ENCODE measurements at regions not wholly inside any gene's neighbourhood (a gene's known extent, or its start where the extent isn't known, plus 50 kb on each side); places are given as distances from the start of the nearest gene placed in this dataset.

DNA sequence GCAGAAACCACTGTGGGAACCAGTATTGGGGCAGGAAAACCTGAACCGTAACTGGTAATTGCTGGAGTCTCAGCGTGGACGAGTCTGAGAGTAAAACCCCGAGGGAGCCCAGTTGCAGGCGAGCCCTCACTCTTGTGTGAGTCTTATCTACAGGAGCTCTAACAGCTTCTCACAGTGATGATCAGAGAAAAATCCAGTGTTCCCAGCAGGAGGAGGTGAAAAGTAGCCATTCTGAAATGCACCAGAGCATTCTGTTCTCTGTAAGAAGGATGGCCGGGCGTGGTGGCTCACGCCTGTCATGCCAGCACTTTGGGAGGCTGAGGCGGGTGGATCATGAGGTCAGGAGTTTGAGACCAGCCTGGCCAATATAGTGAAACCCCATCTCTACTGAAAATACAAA is 161.2 kb downstream of the COPRS start (continued):
- TF ChIP-seq, protein P1, sequence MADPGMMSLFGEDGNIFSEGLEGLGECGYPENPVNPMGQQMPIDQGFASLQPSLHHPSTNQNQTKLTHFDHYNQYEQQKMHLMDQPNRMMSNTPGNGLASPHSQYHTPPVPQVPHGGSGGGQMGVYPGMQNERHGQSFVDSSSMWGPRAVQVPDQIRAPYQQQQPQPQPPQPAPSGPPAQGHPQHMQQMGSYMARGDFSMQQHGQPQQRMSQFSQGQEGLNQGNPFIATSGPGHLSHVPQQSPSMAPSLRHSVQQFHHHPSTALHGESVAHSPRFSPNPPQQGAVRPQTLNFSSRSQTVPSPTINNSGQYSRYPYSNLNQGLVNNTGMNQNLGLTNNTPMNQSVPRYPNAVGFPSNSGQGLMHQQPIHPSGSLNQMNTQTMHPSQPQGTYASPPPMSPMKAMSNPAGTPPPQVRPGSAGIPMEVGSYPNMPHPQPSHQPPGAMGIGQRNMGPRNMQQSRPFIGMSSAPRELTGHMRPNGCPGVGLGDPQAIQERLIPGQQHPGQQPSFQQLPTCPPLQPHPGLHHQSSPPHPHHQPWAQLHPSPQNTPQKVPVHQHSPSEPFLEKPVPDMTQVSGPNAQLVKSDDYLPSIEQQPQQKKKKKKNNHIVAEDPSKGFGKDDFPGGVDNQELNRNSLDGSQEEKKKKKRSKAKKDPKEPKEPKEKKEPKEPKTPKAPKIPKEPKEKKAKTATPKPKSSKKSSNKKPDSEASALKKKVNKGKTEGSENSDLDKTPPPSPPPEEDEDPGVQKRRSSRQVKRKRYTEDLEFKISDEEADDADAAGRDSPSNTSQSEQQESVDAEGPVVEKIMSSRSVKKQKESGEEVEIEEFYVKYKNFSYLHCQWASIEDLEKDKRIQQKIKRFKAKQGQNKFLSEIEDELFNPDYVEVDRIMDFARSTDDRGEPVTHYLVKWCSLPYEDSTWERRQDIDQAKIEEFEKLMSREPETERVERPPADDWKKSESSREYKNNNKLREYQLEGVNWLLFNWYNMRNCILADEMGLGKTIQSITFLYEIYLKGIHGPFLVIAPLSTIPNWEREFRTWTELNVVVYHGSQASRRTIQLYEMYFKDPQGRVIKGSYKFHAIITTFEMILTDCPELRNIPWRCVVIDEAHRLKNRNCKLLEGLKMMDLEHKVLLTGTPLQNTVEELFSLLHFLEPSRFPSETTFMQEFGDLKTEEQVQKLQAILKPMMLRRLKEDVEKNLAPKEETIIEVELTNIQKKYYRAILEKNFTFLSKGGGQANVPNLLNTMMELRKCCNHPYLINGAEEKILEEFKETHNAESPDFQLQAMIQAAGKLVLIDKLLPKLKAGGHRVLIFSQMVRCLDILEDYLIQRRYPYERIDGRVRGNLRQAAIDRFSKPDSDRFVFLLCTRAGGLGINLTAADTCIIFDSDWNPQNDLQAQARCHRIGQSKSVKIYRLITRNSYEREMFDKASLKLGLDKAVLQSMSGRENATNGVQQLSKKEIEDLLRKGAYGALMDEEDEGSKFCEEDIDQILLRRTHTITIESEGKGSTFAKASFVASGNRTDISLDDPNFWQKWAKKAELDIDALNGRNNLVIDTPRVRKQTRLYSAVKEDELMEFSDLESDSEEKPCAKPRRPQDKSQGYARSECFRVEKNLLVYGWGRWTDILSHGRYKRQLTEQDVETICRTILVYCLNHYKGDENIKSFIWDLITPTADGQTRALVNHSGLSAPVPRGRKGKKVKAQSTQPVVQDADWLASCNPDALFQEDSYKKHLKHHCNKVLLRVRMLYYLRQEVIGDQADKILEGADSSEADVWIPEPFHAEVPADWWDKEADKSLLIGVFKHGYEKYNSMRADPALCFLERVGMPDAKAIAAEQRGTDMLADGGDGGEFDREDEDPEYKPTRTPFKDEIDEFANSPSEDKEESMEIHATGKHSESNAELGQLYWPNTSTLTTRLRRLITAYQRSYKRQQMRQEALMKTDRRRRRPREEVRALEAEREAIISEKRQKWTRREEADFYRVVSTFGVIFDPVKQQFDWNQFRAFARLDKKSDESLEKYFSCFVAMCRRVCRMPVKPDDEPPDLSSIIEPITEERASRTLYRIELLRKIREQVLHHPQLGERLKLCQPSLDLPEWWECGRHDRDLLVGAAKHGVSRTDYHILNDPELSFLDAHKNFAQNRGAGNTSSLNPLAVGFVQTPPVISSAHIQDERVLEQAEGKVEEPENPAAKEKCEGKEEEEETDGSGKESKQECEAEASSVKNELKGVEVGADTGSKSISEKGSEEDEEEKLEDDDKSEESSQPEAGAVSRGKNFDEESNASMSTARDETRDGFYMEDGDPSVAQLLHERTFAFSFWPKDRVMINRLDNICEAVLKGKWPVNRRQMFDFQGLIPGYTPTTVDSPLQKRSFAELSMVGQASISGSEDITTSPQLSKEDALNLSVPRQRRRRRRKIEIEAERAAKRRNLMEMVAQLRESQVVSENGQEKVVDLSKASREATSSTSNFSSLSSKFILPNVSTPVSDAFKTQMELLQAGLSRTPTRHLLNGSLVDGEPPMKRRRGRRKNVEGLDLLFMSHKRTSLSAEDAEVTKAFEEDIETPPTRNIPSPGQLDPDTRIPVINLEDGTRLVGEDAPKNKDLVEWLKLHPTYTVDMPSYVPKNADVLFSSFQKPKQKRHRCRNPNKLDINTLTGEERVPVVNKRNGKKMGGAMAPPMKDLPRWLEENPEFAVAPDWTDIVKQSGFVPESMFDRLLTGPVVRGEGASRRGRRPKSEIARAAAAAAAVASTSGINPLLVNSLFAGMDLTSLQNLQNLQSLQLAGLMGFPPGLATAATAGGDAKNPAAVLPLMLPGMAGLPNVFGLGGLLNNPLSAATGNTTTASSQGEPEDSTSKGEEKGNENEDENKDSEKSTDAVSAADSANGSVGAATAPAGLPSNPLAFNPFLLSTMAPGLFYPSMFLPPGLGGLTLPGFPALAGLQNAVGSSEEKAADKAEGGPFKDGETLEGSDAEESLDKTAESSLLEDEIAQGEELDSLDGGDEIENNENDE (IDR thresholded peaks at IDR 0.05; ENCODE audit: insufficient replicate concordance, low read length), result no peak
- TF ChIP-seq, protein P2, sequence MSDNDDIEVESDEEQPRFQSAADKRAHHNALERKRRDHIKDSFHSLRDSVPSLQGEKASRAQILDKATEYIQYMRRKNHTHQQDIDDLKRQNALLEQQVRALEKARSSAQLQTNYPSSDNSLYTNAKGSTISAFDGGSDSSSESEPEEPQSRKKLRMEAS (IDR thresholded peaks at IDR 0.05), result no peak
- TF ChIP-seq SIRT6 (IDR thresholded peaks at IDR 0.05; ENCODE audit: low read length) (no peak), EGR1 (IDR thresholded peaks at IDR 0.05; ENCODE audit: borderline replicate concordance, low read depth, low read length) (no peak), PHF8 (conservative IDR thresholded peaks at IDR 0.05; ENCODE audit: low read depth, low read length) (no peak), BRCA1 (IDR thresholded peaks at IDR 0.05; ENCODE audit: low read depth, low read length) (no peak), KDM4A (IDR thresholded peaks at IDR 0.05; ENCODE audit: low read depth, low read length, severe bottlenecking) (no peak)
- TF ChIP-seq, protein P3, sequence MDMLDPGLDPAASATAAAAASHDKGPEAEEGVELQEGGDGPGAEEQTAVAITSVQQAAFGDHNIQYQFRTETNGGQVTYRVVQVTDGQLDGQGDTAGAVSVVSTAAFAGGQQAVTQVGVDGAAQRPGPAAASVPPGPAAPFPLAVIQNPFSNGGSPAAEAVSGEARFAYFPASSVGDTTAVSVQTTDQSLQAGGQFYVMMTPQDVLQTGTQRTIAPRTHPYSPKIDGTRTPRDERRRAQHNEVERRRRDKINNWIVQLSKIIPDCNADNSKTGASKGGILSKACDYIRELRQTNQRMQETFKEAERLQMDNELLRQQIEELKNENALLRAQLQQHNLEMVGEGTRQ (IDR thresholded peaks at IDR 0.05; ENCODE audit: low read length), result no peak

Data from H1 (cell line).